ENCODE measurements at regions not wholly inside any gene's neighbourhood (a gene's known extent, or its start where the extent isn't known, plus 50 kb on each side); places are given as distances from the start of the nearest gene placed in this dataset.

DNA sequence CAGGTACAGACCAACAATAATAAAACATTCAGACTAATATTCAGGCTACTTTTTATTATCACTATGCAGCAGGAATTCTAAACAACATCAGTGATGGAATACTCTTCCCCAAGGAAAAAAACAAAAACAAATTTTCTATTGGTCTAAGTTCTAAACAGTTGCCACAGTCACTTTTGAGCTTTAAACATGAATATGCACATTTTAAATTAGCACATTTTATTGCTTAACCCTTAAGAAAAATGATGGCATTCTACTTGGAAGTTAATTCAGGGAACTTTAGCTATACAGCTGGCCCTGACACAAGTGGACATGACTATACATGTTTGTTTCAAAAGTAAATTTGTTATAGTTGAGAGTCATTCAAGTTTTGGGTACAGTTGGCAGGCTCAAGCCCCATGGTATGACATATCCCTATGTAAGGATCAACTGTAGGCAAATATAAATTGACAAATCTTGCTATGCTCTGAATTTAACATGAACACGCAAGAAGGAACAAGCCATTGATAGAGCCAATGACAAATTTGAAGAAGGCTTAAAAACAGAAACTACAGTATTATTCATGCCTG is 224.3 kb upstream of the AMIGO2 start:
- no peak for DNase-seq

DNA sequence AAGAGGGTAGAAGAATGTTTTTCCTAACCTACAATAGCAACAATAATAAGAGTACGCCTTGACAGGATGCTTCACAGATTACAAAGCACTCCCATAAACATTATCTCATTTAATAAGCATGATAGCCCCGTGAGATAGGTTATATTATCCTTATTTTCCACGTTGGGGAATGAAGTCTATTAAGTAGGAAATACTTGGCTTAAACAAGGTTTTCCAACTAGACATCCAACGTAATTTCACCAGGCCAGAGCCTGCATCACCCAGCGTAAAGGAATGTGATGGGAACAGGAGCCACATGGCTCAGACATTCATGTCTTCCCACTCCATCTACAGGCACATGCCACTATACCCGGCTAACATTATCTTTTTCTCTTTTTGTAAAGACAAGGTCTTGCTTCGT is 223.4 kb upstream of the AMIGO2 start:
- no peak for DNase-seq

DNA sequence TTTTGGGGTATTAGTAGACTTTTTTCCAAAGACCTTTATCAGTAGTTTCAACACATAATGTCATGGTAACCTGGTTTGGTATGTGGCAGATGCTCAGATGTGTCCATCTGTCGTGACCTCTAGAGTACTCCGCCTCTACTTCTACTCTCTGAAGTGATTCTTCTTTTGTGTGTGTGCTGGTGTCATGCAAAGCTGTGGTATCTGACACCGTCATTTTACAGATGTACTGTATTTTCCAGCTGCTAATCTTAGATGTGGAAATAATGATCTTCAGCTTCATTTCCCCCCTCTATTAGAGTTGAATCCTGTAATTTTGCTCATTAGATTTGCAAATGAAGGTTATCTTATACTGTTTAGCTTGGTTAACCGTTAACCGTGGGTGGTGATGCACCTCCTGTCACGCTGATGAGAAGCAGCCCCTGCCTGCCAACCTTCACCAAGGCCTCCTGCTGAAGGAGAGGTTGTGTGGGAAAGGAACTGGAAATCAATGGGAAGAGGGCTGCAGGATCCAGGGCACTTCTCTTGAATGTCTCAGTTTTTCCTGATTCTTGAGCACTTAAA is 222.4 kb upstream of the AMIGO2 start:
- DNase-seq, result no peak

DNA sequence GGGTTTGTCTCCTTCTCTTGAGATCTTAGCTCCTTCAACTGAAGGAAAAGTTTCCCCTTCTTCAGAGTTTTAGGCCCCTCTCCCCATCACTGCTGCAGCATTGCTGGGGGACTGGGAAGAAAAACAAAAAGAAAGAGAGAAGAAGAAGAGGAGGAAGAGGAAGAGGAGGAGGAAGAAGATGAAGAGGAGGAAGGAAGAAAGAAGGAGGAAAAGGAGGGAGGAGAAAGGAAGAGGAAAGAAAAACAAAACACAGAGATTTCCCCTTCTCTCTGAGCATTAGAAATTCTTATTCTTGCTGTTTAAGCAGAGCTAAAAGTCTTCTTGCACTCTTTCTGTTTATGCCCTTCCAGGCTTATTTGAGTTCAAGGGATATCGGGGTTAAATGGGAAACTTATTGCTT is 219.8 kb upstream of the AMIGO2 start:
- DNase-seq, result no peak

DNA sequence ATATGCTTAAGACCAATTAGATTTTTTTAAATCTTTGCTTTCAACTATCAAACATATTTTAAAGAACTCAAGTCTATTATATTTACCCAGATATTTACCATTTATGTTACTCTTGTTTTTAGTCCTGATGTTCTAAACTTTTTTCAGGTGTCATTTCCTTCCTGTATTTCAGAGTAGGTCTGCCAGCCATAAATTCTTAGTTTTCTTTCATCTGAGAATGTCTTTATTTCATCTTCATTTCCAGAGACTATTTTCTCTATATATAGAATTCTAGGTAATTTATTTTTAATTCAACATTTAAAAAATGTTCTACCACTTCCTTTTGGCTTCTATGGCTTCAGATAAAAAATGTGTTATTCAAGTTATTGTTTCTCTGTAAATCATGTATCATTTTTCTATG is 218.2 kb upstream of the AMIGO2 start:
- no peak for DNase-seq

DNA sequence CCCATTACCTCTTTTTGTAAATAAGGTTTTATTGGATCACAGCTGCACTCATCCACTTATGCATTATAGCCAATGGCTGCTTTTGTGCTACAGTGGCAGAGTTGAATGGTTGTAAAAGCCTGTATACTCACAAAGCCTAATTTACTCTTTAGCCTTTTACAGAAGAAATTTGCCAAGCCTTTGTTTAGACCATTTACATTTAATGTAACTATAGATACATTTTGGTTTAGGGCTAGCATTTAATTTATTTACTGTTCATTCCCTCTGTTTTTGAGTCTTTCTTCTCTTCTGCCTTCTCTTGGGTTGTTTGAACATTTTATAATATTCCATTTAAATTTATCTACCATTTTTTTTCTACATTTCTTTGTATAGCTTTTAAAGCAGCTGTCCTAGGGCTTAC is 217.1 kb upstream of the AMIGO2 start:
- DNase-seq, result no peak

DNA sequence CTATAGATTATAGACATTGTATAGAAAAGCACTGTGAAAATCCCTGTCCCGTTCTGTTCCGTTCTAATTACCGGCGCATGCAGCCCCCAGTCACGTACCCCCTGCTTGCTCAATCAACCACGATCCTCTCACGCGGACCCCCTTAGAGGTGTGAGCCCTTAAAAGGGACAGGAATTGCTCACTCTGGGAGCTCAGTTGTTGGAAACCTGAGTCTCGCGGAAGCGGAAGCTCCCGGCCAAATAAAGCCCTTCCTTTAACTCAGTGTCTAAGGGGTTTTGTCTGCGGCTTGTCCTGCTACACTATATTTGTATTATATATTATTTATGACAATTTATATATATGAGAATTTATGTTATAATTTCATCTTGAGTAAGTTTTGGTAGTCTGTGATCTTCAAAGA is 213.6 kb upstream of the AMIGO2 start:
- no peak for DNase-seq

DNA sequence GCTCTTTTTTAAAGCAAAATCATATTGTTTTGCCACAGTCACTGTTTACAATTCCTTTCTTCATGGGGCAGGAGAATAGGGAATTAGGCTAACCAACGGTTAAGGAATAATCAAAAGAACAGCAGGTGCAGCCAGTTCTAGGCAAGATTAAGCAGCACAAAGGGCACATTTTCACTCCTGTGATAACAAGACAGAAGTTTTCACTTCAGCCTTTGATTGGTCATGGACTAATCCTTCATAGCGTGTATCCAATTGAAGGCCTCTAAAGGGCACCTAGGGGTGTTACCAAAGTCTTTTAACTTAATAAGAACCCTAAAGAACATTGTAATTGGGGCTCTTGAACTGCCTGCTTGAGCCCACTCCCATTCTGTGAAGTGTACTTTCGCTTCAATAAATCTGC is 206.9 kb upstream of the AMIGO2 start:
- DNase-seq, result no peak

Measured in NCI-H146 (cell line).